Pons (tissue), 1 donor: ENCODE measurements at regions not wholly inside any gene's neighbourhood (a gene's known extent, or its start where the extent isn't known, plus 50 kb on each side); places are given as distances from the start of the nearest gene placed in this dataset.
A peak's percentile ranks its signal among the peaks of the same experiment; 100 is the strongest.

Experiments used
- DNase-seq: peaks from one replicate; pipeline ENCODE4 v3.0.0-alpha.2; 2016; ENCODE audit warnings: low spot score

- DNase-seq = no peak
Measured at GRCh38 chr1:244196571-244197285, 145.6 kb downstream of the ZBTB18 start.

GRCh38 chr1:244197851-244198375 is 146.8 kb downstream of the ZBTB18 start:
- no peak for DNase-seq

DNA sequence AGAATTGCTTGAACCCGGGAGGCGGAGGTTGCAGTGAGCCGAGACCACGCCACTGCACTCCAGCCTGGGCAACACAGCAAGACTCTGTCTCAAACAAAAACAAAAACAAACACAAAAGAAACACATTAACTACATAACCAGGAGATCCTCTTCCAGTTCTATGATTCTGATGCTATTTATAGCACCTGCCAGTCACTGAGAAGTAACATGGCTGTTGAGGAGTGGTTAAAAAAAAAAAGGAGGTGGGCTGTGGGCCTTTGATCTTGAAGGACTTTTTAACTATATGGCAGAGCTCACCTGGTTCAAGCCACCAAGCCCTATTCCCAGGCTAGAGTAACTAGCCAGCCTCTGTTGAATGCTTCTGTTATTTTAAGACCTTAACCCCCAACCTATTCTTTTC is 148.8 kb downstream of the ZBTB18 start:
- DNase-seq = no peak

DNA sequence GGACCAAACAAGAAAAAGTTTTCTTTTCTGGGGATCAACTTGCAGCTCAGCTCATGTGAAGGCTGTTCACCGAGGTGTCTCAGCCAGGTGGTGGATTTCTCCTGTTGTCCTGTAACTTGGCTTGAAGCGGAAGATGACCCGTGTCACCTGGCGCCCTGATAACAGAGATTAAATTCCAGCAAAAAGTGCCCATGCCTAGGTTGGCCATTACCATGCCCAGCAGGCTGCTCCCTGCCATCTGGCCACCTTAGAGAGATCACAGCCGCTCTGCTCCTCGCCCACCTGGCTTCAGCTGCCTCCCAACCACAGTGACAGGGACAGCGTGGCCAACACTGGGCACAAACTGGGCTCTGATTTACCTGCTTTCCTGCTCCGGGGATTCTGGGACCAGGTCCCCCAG is 149.5 kb downstream of the ZBTB18 start:
- DNase-seq = no peak

DNA sequence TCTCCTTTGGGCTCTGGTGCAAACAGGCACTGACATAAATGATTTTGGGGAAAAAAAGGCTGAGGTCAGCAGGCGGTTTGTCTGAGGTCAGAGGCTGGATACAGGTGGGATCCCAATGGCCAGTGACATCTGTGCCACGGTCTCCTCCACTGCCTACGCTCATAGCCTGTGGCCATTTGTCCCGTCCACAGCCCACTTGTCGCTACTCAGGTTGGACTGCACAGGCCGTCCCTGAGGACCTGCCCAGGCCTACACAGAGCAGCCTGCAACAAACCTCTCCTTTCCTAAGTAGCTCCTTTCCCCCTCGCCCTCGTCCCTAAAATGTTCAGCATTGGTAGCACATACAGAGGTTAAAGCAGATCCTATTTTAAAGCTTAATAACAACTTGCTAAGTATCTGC is 150.7 kb downstream of the ZBTB18 start:
- no peak for DNase-seq

GRCh38 chr1:244204004-244204403 is 152.9 kb downstream of the ZBTB18 start:
- no peak for DNase-seq

DNA sequence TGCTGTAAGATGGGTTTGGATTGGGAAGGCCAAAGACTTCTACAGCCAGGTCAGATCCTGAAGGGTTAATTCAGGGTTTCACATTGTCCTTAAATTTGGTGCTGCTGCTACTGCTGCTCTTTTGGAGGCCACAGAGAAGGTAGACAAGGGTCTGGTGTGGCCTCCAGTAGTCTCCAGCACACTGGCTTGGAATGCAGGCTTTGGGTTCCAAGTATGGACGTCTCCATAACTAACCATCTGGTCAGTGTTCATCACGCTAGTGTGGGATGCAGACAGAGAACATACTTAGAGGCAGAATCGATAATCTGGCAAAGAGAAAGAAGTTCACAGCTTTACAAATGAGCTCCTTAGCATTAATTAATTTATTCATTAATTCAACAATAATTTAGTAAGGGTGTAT is 154.1 kb downstream of the ZBTB18 start:
- DNase-seq = no peak

DNA sequence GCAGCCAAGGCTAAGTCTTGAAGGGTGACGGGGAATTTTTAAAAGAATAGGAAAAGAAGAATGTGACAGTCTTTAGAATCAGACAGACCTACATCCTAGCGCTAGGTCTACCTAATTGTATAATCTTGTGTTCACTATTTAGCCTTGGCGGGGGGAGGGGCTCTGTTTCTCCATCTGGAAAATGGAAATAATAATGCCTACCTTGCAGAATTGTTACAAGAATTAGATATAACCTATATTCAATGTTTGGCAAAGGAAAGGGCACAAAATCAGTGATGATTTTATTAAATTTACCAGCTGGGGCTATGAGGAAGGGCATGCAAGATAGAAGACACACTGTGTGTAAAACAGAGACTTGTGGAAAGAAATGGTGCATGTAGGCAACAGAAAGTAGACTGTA is 154.8 kb downstream of the ZBTB18 start:
- DNase-seq = no peak

DNA sequence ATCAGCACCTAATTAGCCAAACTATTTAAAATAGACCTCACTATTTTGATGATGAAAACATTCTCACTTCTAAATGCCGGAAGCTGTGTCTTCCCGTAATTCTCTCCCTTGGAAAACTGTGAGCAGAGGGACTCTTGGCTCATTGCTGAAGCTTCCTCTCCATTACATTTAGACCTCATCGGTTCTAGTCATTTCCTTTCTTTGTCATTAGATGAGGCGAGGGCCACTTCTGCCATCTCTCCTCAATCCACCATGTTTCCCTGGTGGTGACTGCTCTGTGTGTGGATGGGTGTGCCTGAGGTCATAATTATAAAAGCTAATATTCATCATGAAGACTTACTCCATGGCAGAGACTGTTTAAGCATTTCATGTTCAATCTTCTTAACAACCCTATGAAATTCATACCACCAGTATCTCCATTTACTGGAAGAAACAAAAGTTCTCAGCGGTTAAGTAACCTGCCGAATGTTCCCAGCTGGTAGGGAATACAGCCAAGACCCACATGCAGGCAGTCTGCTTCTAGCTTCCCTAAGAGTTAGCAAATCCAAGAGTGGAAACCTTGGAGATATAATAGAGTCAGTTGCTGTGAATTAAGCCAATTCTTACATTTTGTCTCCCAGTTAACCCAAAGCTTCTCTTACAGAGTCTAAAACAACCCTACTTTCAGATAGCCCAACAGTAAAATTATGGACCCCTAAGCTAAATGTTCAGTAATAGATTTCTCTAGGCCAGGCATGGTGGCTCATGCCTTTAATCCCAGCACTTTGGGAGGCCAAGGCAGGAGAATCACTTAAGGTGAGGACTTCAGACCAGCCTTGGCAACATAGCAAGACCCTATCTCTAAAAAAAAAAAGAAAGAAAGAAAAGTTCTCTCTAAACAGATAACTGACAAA is 156.2 kb downstream of the ZBTB18 start:
- no peak for DNase-seq

DNA sequence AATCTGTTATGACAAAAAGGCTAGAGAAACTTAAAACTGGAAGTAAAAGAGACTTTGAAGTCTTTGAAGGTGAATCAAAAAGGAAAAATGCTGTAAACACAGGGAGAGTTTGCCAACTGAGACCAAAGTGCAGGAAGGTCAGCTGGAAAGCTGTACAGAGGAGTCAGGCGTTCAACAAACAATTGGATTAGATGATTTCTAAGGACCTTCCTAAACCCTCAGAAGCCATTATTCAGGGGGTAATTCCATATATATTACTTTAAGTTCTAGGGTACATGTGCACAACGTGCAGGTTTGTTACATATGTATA is 156.8 kb downstream of the ZBTB18 start:
- no peak for DNase-seq

DNA sequence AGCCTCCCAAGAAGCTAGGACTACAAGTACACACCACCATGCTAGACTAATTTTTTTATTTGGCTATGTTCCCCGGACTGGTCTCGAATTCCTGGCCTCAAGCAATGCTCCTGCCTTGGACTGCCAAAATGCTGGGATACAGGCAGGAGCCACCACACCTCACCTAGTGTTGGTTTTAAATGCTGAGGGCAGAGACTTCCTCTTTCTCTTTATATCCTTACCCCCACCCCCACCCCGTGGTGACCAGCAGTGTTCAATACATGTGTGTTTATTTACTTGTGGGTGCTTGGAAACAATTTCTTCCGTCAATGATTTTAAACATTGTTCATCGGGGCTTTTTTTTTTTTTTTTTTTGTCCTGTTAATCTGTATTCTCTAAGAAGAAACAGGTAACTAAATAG is 158.9 kb downstream of the ZBTB18 start:
- no peak for DNase-seq

DNA sequence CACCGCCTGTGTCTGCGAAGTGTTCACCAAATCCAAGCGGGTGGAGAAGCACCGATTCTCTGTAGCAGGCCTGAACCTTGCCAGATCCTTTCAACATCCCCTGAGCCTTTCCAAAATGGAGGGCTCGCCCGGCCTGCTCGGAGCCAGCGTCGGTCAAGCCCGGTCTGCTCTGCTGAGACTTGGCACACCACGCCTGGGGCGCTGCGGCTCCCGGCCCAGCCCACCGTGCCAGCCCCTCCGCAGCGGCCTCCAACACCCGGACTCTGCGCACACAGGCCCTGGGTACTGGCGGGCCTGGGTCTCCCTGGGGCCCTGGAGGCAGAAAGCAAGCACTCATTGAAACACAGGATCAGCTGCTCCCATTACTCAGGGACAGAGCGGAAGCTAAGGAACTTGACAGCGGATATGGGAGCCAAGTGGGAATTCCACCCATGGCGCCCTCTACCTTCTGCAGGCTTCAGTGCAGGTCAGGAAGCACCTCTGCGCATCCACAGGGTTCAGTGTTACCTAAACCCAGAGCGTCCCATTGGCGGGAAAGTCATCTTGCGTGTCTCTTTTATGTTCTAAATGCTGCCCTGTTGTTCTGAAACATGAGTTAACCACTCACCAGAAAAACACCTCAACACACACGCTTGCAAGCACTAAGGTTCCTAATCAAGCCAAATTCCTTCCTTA is 159.9 kb downstream of the ZBTB18 start:
- no peak for DNase-seq

DNA sequence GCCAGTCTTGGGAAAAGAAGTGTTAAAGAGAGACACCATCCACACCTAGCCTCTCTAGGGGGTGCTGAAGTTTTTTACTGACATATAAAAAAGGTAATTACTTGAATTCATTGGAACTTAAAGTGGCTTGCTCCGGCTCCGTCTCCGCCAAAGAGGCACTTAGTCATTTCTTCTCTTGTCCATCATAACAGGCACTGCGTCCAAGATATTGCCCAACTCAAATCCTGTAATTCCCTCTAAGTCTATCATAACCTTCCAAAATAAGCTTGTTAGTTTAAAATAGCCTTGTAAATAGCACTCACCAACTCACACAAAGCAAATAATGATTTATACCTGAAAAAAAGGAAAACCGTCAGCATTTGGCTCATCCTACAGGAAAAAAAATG is 160.5 kb downstream of the ZBTB18 start:
- no peak for DNase-seq

- no peak for DNase-seq
Measured at GRCh38 chr1:244212219-244212618, 161.1 kb downstream of the ZBTB18 start.

GRCh38 chr1:244212797-244213475 is 161.9 kb downstream of the ZBTB18 start:
- DNase-seq = peak; percentile 88

- DNase-seq = no peak
Measured at GRCh38 chr1:244214009-244214967, 163.2 kb downstream of the ZBTB18 start.

DNA sequence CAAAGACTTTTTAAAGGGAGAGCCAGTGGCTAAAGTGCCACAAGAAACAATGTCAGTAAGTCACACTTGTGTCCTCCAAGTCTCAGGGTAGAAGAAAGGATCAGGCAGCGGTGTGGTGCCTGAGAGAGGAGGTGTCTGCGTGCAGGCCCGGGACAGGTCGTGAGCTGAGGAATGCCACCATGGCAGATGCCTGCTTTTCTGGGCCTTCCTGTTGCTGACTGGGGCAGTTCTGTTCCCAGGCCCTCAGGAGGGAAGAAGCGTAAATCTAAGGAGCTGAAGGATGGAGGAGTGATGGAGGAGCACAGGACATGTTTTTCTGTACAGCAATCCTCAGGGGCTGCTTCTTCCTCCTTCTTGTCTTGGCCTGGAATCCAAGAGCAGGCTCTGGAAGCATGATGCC is 165.8 kb downstream of the ZBTB18 start:
- no peak for DNase-seq

DNA sequence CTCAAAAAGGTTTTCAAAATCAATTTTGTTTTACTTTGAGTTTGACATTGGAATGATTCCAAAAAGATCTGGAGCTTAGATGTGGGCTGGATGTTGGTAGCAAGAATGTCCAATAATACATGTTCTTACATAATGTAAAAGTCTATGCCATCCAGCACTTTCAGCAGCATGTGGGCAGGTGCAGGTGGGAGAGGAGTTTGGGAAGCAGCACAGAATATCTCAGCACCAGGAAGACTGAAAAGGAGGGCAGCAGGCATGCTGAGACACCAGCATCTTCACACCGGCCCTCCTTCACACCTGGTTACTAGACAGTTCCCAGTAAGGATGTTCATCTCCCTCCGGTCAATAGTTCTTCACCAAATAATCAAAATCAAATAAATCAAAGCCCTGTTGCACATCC is 166.6 kb downstream of the ZBTB18 start:
- no peak for DNase-seq

- peak; percentile 92 for DNase-seq
Measured at GRCh38 chr1:244218220-244218619, 167.1 kb downstream of the ZBTB18 start.

DNA sequence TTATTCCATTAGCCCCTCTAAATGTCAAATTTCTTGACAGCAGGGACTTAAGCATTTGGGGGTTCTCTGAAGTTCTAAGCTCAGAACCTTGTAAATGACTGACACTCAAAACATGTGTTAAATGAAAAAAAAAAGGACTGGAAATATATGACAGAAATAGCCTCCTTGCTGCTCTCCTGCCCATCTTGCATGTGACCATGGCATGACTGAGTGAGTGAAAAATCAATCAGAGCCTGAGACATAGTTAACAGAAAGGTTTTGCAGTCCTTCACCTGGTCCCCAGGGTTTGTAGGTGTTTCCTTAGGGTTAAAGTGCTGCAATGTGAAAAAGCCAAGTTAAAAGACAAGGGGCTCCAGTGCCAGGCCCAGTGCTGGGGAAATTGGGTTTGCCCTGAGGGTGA is 168.1 kb downstream of the ZBTB18 start:
- DNase-seq = no peak

DNA sequence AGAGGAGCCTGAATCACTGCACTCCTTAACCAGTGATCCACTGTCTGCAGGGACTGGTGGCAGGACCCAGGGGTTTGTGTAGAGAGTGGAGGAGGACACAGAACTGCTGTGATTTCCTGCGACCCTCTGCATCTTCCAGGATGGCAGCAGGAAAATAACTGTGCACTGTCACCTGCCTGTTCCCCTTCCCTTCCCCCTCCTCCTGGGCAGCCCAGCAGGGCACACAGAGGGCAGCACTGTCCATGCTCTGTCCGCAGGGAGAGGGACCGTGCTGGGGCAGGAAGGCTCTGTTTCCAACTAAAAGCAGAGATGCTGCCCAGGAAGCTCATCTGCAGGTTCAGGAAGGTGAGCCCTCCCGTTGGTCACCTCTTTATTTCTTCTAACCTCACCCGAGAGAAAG is 168.7 kb downstream of the ZBTB18 start:
- no peak for DNase-seq
